Activated T-cell treated with anti-CD3 and anti-CD28 coated beads, Interleukin-2, amount 50 U/mL, for 72 hours (primary cell): ENCODE measurements at regions not wholly inside any gene's neighbourhood (a gene's known extent, or its start where the extent isn't known, plus 50 kb on each side); places are given as distances from the start of the nearest gene placed in this dataset.
"Not testable (repeated sequence)": the region's sequence is repeated elsewhere in the genome, so short reads cannot be mapped to it uniquely, and the experiment has no call there.

Experiments used
- ATAC-seq, 2 donors: fragments of 150-1000 bp; cut with Tn5 transposase; replicated peaks in 1 of 2; 2 replicates each; pipeline ENCODE4 v1.10.0; 2021; ENCODE audit warnings: moderate library complexity in 2 of 2, mild to moderate bottlenecking in 1 of 2
- DNase-seq, 2 donors: peaks; one replicate each; pipeline ENCODE4 v3.0.0; 2021 to 2022; ENCODE audit warnings: mixed read lengths in 1 of 2
- H3K27ac Mint-ChIP-seq: one replicate; pipeline ENCODE4 v1.8.0; 2022; ENCODE audit warnings: mild to moderate bottlenecking, moderate library complexity, mixed read lengths
- H3K27me3 Mint-ChIP-seq: one replicate; pipeline ENCODE4 v1.8.0; 2022; ENCODE audit warnings: low read depth, mixed read lengths
- H3K36me3 Mint-ChIP-seq, 2 donors: one replicate each; pipeline ENCODE4 v1.8.0; 2022; ENCODE audit warnings: mixed read lengths in 2 of 2, mild to moderate bottlenecking in 1 of 2; ENCODE audit not compliant: insufficient read depth in 2 of 2
- H3K4me1 Mint-ChIP-seq: one replicate; pipeline ENCODE4 v1.8.0; 2022; ENCODE audit warnings: low read depth, mixed read lengths
- H3K4me3 Mint-ChIP-seq, 2 donors: one replicate each; pipeline ENCODE4 v1.8.0; 2022; ENCODE audit warnings: mild to moderate bottlenecking in 2 of 2, mixed read lengths in 2 of 2, moderate library complexity in 2 of 2
- H3K9me3 Mint-ChIP-seq, 2 donors: one replicate each; pipeline ENCODE4 v1.8.0; 2022; ENCODE audit warnings: mixed read lengths in 2 of 2

GRCh38 chr2:132309203-132309602 lies 107.4 kb upstream of the GPR39 start:
- not testable (repeated sequence) for H3K9me3 Mint-ChIP-seq, H3K27ac Mint-ChIP-seq, H3K27me3 Mint-ChIP-seq, H3K4me3 Mint-ChIP-seq, H3K36me3 Mint-ChIP-seq, ATAC-seq, DNase-seq, H3K4me1 Mint-ChIP-seq

- H3K9me3 Mint-ChIP-seq, H3K4me1 Mint-ChIP-seq, ATAC-seq, H3K4me3 Mint-ChIP-seq, H3K36me3 Mint-ChIP-seq, H3K27me3 Mint-ChIP-seq, DNase-seq, H3K27ac Mint-ChIP-seq: not testable (repeated sequence)
Measured at GRCh38 chr2:132315546-132315945, 101.1 kb upstream of the GPR39 start.

GRCh38 chr2:132317026-132317680 lies 99.5 kb upstream of the GPR39 start:
- not testable (repeated sequence) for H3K9me3 Mint-ChIP-seq, H3K36me3 Mint-ChIP-seq, DNase-seq, H3K27ac Mint-ChIP-seq, H3K27me3 Mint-ChIP-seq, H3K4me3 Mint-ChIP-seq, H3K4me1 Mint-ChIP-seq, ATAC-seq

GRCh38 chr2:132318481-132318880 lies 98.1 kb upstream of the GPR39 start:
- not testable (repeated sequence) for H3K27ac Mint-ChIP-seq, H3K4me3 Mint-ChIP-seq, DNase-seq, H3K27me3 Mint-ChIP-seq, H3K4me1 Mint-ChIP-seq, H3K9me3 Mint-ChIP-seq, ATAC-seq, H3K36me3 Mint-ChIP-seq

GRCh38 chr2:132324005-132324404 lies 92.6 kb upstream of the GPR39 start:
- H3K4me3 Mint-ChIP-seq, H3K27ac Mint-ChIP-seq, H3K4me1 Mint-ChIP-seq, H3K9me3 Mint-ChIP-seq, H3K36me3 Mint-ChIP-seq, DNase-seq, ATAC-seq, H3K27me3 Mint-ChIP-seq: not testable (repeated sequence)

GRCh38 chr2:132332345-132333033 lies 84.1 kb upstream of the GPR39 start:
- not testable (repeated sequence) for H3K27me3 Mint-ChIP-seq, H3K36me3 Mint-ChIP-seq, H3K9me3 Mint-ChIP-seq

GRCh38 chr2:132337135-132337534 lies 79.5 kb upstream of the GPR39 start:
- ATAC-seq, H3K27me3 Mint-ChIP-seq, H3K4me3 Mint-ChIP-seq, H3K4me1 Mint-ChIP-seq, DNase-seq, H3K36me3 Mint-ChIP-seq, H3K27ac Mint-ChIP-seq, H3K9me3 Mint-ChIP-seq: not testable (repeated sequence)

More at GRCh38 chr2:132332345-132333033, 84.1 kb upstream of the GPR39 start:
- not testable (repeated sequence) for H3K4me3 Mint-ChIP-seq, DNase-seq, H3K27ac Mint-ChIP-seq, ATAC-seq, H3K4me1 Mint-ChIP-seq

- H3K4me3 Mint-ChIP-seq, DNase-seq, H3K27me3 Mint-ChIP-seq, H3K4me1 Mint-ChIP-seq, H3K36me3 Mint-ChIP-seq, H3K27ac Mint-ChIP-seq, ATAC-seq, H3K9me3 Mint-ChIP-seq: not testable (repeated sequence)
Measured at GRCh38 chr2:132337844-132338243, 78.8 kb upstream of the GPR39 start.

- ATAC-seq, H3K36me3 Mint-ChIP-seq, H3K27ac Mint-ChIP-seq, DNase-seq, H3K4me1 Mint-ChIP-seq, H3K9me3 Mint-ChIP-seq, H3K4me3 Mint-ChIP-seq: not testable (repeated sequence)
- H3K27me3 Mint-ChIP-seq: peaks cover 27% of the 10 kb centered on the region
Measured at GRCh38 chr2:132347041-132347780, 69.4 kb upstream of the GPR39 start.

- not testable (repeated sequence) for ATAC-seq, H3K4me3 Mint-ChIP-seq, H3K4me1 Mint-ChIP-seq, H3K9me3 Mint-ChIP-seq, H3K36me3 Mint-ChIP-seq, H3K27ac Mint-ChIP-seq
- peak; percentile 2 to 5 for DNase-seq
- H3K27me3 Mint-ChIP-seq: peaks cover 34% of the 10 kb centered on the region
Measured at GRCh38 chr2:132349092-132349687, 67.4 kb upstream of the GPR39 start.

- not testable (repeated sequence) for H3K27ac Mint-ChIP-seq, H3K36me3 Mint-ChIP-seq, H3K4me3 Mint-ChIP-seq, DNase-seq, H3K9me3 Mint-ChIP-seq, H3K4me1 Mint-ChIP-seq, ATAC-seq
- peaks cover 34% of the 10 kb centered on the region for H3K27me3 Mint-ChIP-seq
Measured at GRCh38 chr2:132351668-132352067, 64.9 kb upstream of the GPR39 start.

- H3K27ac Mint-ChIP-seq, H3K9me3 Mint-ChIP-seq, H3K4me1 Mint-ChIP-seq, H3K36me3 Mint-ChIP-seq: not testable (repeated sequence)
- H3K27me3 Mint-ChIP-seq: peaks cover 30% of the 10 kb centered on the region
- peak overlapping the region in 1 of 2 donors; percentile 34 for H3K4me3 Mint-ChIP-seq
- DNase-seq: peak in 1 of 2 donors; percentile 6
- peak in 1 of 2 donors; percentile 44 for ATAC-seq
Measured at GRCh38 chr2:132352481-132353001, 64.1 kb upstream of the GPR39 start.

- H3K4me3 Mint-ChIP-seq, DNase-seq, ATAC-seq, H3K4me1 Mint-ChIP-seq, H3K36me3 Mint-ChIP-seq, H3K9me3 Mint-ChIP-seq, H3K27ac Mint-ChIP-seq: not testable (repeated sequence)
- peaks cover 30% of the 10 kb centered on the region for H3K27me3 Mint-ChIP-seq
Measured at GRCh38 chr2:132353380-132353779, 63.2 kb upstream of the GPR39 start.
